Trophoblast cell (in vitro differentiated cells and primary cell): ENCODE measurements at regions not wholly inside any gene's neighbourhood (a gene's known extent, or its start where the extent isn't known, plus 50 kb on each side); places are given as distances from the start of the nearest gene placed in this dataset.
A peak's percentile ranks its signal among the peaks of the same experiment; 100 is the strongest.

Source experiments
- DNase-seq, 2 donors: peaks; one replicate each; pipeline ENCODE4 v3.0.0-alpha.2; 2016
- H2AFZ ChIP-seq: 2 replicates; pipeline ENCODE4 v1.6.1; 2013; ENCODE audit warnings: low read length, moderate library complexity, mild to moderate bottlenecking; ENCODE audit not compliant: insufficient read depth, poor library complexity
- H2AK5ac ChIP-seq: 2 replicates; pipeline ENCODE4 v1.6.1; 2013; ENCODE audit warnings: mild to moderate bottlenecking, low read length
- H2BK120ac ChIP-seq: 2 replicates; pipeline ENCODE4 v1.6.1; 2013; ENCODE audit warnings: low read length, mild to moderate bottlenecking, moderate library complexity; ENCODE audit not compliant: insufficient read depth, poor library complexity
- H2BK12ac ChIP-seq: 2 replicates; pipeline ENCODE4 v1.6.1; 2013; ENCODE audit warnings: mild to moderate bottlenecking, low read length, moderate library complexity
- H2BK5ac ChIP-seq: 2 replicates; pipeline ENCODE4 v1.6.1; 2013; ENCODE audit warnings: low read length, low read depth, moderate library complexity, mild to moderate bottlenecking; ENCODE audit not compliant: poor library complexity
- H3K14ac ChIP-seq: 2 replicates; pipeline ENCODE4 v1.6.1; 2013; ENCODE audit warnings: mild to moderate bottlenecking, low read length
- H3K18ac ChIP-seq: 2 replicates; pipeline ENCODE4 v1.6.1; 2013; ENCODE audit warnings: mild to moderate bottlenecking, low read length
- H3K23ac ChIP-seq: 2 replicates; pipeline ENCODE4 v1.6.1; 2013; ENCODE audit warnings: low read length
- H3K27ac ChIP-seq: 2 replicates; pipeline ENCODE4 v1.5.1; 2013; ENCODE audit warnings: low read depth, mild to moderate bottlenecking, inconsistent platforms, low read length, moderate library complexity
- H3K27me3 ChIP-seq: 2 replicates; pipeline ENCODE4 v1.6.1; 2013; ENCODE audit warnings: inconsistent platforms, mild to moderate bottlenecking, low read length, moderate library complexity; ENCODE audit not compliant: insufficient read depth
- H3K36me3 ChIP-seq, 2 experiments: 1 replicate in 1 of 2; 2 replicates in 1 of 2; pipeline ENCODE4 v1.6.1; 2013; ENCODE audit warnings: low read length in 2 of 2, mild to moderate bottlenecking in 2 of 2, moderate library complexity in 1 of 2; ENCODE audit not compliant: insufficient read depth in 2 of 2, control insufficient read depth in 1 of 2
- H3K4ac ChIP-seq: 2 replicates; pipeline ENCODE4 v1.6.1; 2013; ENCODE audit warnings: low read depth, mild to moderate bottlenecking, low read length, moderate library complexity
- H3K4me1 ChIP-seq, 2 experiments: 1 replicate in 1 of 2; 2 replicates in 1 of 2; pipeline ENCODE4 v1.6.1; 2013; ENCODE audit warnings: low read length in 2 of 2, mild to moderate bottlenecking in 2 of 2, moderate library complexity in 1 of 2; ENCODE audit not compliant: insufficient read depth in 2 of 2, control insufficient read depth in 1 of 2
- H3K4me2 ChIP-seq: 2 replicates; pipeline ENCODE4 v1.6.1; 2013; ENCODE audit warnings: inconsistent platforms, mild to moderate bottlenecking, low read length, moderate library complexity
- H3K4me3 ChIP-seq: 2 replicates; pipeline ENCODE4 v1.5.1; 2013; ENCODE audit warnings: mild to moderate bottlenecking, low read depth, low read length, inconsistent platforms
- H3K79me1 ChIP-seq: one replicate; pipeline ENCODE4 v1.6.1; 2013; ENCODE audit warnings: low read length
- H3K79me2 ChIP-seq: 2 replicates; pipeline ENCODE4 v1.6.1; 2013; ENCODE audit warnings: low read length, mild to moderate bottlenecking; ENCODE audit not compliant: control insufficient read depth, insufficient read depth, poor library complexity
- H3K9ac ChIP-seq: 2 replicates; pipeline ENCODE4 v1.6.1; 2013; ENCODE audit warnings: mild to moderate bottlenecking, low read length
- H3K9me3 ChIP-seq: 2 replicates; pipeline ENCODE4 v1.6.1; 2013; ENCODE audit warnings: low read depth, mild to moderate bottlenecking, control low read depth, inconsistent platforms, low read length; ENCODE audit not compliant: insufficient read depth
- H4K12ac ChIP-seq: 2 replicates; pipeline ENCODE4 v1.6.1; 2013; ENCODE audit warnings: low read depth, mild to moderate bottlenecking, low read length, moderate library complexity
- H4K8ac ChIP-seq: 2 replicates; pipeline ENCODE4 v1.6.1; 2013; ENCODE audit warnings: low read depth, mild to moderate bottlenecking, low read length, moderate library complexity
- H4K91ac ChIP-seq: one replicate; pipeline ENCODE4 v1.6.1; 2013; ENCODE audit warnings: low read depth, mild to moderate bottlenecking, low read length, moderate library complexity
- WGBS: extraction: QIAGEN DNeasy Blood & Tissue Kit; methylation state at CpG from one replicate; pipeline ENCODE4 v1.1.7; 2013; ENCODE audit warnings: missing lambda C conversion rate; ENCODE audit not compliant: insufficient read length, insufficient coverage; ENCODE audit errors: extremely low coverage; 5-methylcytosine and 5-hydroxymethylcytosine counted together

- Histone ChIP-seq H3K79me2 (no peaks in the 10 kb centered on the region), H2BK120ac (no peak overlapping the region), H3K14ac (no peak overlapping the region), H4K91ac (no peak overlapping the region), H3K9me3 (no peaks in the 10 kb centered on the region), H4K8ac (no peak overlapping the region), H2AFZ (no peak overlapping the region), H3K79me1 (no peaks in the 10 kb centered on the region), H2BK5ac (no peak overlapping the region), H3K4me3 (no peak overlapping the region), H3K36me3 (no peaks in the 10 kb centered on the region), H3K9ac (no peak overlapping the region), H2AK5ac (no peak overlapping the region), H3K23ac (no peak overlapping the region), H3K4me1 (no peaks in the 10 kb centered on the region), H3K4me2 (no peak overlapping the region), H4K12ac (no peak overlapping the region), H3K27ac (no peak overlapping the region), H2BK12ac (no peak overlapping the region), H3K4ac (no peak overlapping the region), H3K18ac (no peak overlapping the region), H3K27me3 (no peaks in the 10 kb centered on the region)
- DNase-seq: no peak
Measured at GRCh38 chr3:111415018-111415417, 127.0 kb upstream of the CD96 start.

DNA sequence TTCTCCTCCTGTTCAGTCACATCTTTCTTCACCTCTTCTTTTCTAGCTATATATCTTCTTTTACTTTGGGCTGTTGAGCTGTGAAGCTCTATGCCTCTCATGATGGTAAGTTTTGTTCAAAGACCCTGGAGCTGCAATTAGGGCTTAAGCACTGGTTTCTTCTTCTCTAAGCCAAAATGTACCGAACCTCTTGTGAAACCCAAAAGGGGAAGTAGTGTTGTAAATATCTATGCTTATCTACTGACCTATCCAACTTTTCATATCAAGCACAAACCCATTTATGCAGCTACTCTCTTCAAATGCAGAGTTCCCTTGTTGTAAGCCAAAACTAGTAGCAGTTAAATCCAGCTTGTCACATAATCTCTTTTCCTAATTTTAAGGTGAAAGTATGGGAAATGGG is 123.6 kb upstream of the CD96 start:
- no peak overlapping the region for H4K91ac ChIP-seq
- H3K4me2 ChIP-seq: no peak overlapping the region
- no peaks in the 10 kb centered on the region for H3K79me1 ChIP-seq
- no peaks in the 10 kb centered on the region for H3K36me3 ChIP-seq
- H3K23ac ChIP-seq: no peak overlapping the region
- no peak overlapping the region for H2BK12ac ChIP-seq
- no peak overlapping the region for H4K12ac ChIP-seq
- H3K18ac ChIP-seq: no peak overlapping the region
- H2BK120ac ChIP-seq: no peak overlapping the region
- H3K4me1 ChIP-seq: no peaks in the 10 kb centered on the region
- H3K27me3 ChIP-seq: no peaks in the 10 kb centered on the region
- no peak overlapping the region for H4K8ac ChIP-seq
- H2AK5ac ChIP-seq: no peak overlapping the region
- DNase-seq: no peak
- no peak overlapping the region for H3K14ac ChIP-seq
- no peak overlapping the region for H3K27ac ChIP-seq
- H3K9me3 ChIP-seq: no peaks in the 10 kb centered on the region
- H3K79me2 ChIP-seq: no peaks in the 10 kb centered on the region
- no peak overlapping the region for H3K4me3 ChIP-seq
- no peak overlapping the region for H3K4ac ChIP-seq
- no peak overlapping the region for H3K9ac ChIP-seq
- WGBS: no CpG with 5 or more reads among the region's 1 CpG
- no peak overlapping the region for H2AFZ ChIP-seq
- H2BK5ac ChIP-seq: no peak overlapping the region

DNA sequence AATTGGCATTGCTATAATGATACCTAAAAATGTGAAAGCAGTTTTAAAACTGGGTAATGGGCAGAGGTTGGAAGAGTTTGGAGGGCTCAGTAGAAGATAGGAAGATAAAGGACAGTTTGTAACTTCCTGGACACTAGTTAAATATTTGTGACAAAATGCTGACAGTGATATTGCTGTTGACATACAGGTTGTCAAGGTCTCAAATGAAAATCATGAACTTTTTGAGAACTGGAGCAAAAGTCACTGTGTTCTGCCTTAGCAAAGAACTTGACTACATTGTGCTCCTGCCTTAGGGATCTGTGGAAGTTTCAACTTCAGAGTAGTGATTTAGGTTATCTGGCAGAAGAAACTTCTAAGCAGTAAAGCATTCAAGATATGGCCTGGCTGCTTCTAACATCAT is 113.7 kb upstream of the CD96 start:
- no peak overlapping the region for H3K23ac ChIP-seq
- H3K4ac ChIP-seq: no peak overlapping the region
- DNase-seq: no peak
- H3K18ac ChIP-seq: no peak overlapping the region
- no peaks in the 10 kb centered on the region for H3K4me1 ChIP-seq
- no peaks in the 10 kb centered on the region for H3K36me3 ChIP-seq
- no peak overlapping the region for H3K4me2 ChIP-seq
- H3K14ac ChIP-seq: no peak overlapping the region
- no peaks in the 10 kb centered on the region for H3K79me2 ChIP-seq
- no peak overlapping the region for H2BK12ac ChIP-seq
- H3K9me3 ChIP-seq: no peaks in the 10 kb centered on the region
- no peak overlapping the region for H3K27ac ChIP-seq
- no peak overlapping the region for H3K4me3 ChIP-seq
- no peak overlapping the region for H4K91ac ChIP-seq
- H2BK5ac ChIP-seq: no peak overlapping the region
- H3K9ac ChIP-seq: no peak overlapping the region
- H4K12ac ChIP-seq: no peak overlapping the region
- no peak overlapping the region for H4K8ac ChIP-seq
- H3K79me1 ChIP-seq: no peaks in the 10 kb centered on the region
- H3K27me3 ChIP-seq: peaks cover 2% of the 10 kb centered on the region
- no peak overlapping the region for H2AK5ac ChIP-seq
- H2AFZ ChIP-seq: no peak overlapping the region
- H2BK120ac ChIP-seq: no peak overlapping the region

- DNase-seq: peak in 1 of 2 donors; percentile 25
- no peak overlapping the region for H2BK12ac ChIP-seq
- H4K91ac ChIP-seq: no peak overlapping the region
- no peak overlapping the region for H3K4ac ChIP-seq
- H3K79me1 ChIP-seq: no peaks in the 10 kb centered on the region
- H3K4me1 ChIP-seq: peaks cover 2 to 3% of the 10 kb centered on the region in 2 experiments
- 100% methylated on average over 1 of the region's 3 CpGs for WGBS
- no peak overlapping the region for H3K4me2 ChIP-seq
- H2AFZ ChIP-seq: no peak overlapping the region
- no peak overlapping the region for H2AK5ac ChIP-seq
- no peak overlapping the region for H4K12ac ChIP-seq
- no peak overlapping the region for H4K8ac ChIP-seq
- no peak overlapping the region for H3K18ac ChIP-seq
- H3K4me3 ChIP-seq: no peak overlapping the region
- no peak overlapping the region for H3K27ac ChIP-seq
- no peak overlapping the region for H3K9ac ChIP-seq
- no peaks in the 10 kb centered on the region for H3K79me2 ChIP-seq
- no peaks in the 10 kb centered on the region for H3K9me3 ChIP-seq
- no peak overlapping the region for H2BK5ac ChIP-seq
- H3K23ac ChIP-seq: no peak overlapping the region
- no peak overlapping the region for H2BK120ac ChIP-seq
- no peaks in the 10 kb centered on the region for H3K27me3 ChIP-seq
- H3K14ac ChIP-seq: no peak overlapping the region
- no peaks in the 10 kb centered on the region for H3K36me3 ChIP-seq
Measured at GRCh38 chr3:111434941-111435622, 106.9 kb upstream of the CD96 start.
